ENCODE measurements at regions not wholly inside any gene's neighbourhood (a gene's known extent, or its start where the extent isn't known, plus 50 kb on each side); places are given as distances from the start of the nearest gene placed in this dataset.

DNA sequence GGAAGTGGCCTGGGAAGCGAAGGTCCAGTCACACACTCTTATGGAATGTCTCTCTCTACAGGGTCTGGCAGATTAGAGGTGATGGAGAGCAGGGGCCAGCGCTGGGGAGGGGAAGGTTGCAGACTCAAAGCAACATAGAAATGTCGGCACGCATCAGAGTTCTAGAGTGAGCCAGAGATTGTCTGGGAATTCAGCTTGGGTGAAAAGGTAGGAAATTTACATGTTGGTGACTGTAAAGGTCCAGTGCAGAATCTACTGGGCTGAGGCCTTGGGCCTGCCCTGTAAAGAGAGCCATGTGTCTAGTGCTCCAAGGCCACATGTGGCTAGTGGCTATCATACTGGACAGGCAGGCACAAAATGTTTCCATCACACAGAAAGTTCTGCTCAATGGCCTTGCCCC lies 80.8 kb downstream of the FOXA2 start:
- DNase-seq = no peak

DNA sequence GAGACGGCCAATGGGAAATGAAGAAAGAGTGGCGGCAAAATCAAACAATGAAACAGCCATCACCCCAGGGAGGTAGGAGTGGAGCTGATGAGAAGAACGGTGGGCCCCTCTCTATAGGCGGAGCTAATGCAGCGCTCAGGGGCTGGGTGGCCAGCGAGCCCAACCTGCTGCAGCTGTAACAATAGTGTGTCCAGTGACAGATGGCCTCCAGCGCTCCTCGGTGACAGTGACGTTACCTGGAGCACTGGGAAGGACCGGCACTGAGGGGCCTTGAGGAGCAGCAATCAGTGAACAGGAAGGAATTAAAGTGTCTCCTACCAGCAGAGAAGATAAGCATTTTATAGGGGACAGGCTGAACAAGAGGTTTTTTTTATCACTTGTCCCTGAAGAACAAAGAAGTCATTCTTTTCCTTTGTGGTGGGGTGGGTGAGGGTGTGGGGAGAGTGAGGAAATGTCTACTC lies 81.6 kb downstream of the FOXA2 start:
- DNase-seq = no peak

GRCh38 chr20:22501566-22502344 lies 82.6 kb downstream of the FOXA2 start:
- DNase-seq = no peak

DNA sequence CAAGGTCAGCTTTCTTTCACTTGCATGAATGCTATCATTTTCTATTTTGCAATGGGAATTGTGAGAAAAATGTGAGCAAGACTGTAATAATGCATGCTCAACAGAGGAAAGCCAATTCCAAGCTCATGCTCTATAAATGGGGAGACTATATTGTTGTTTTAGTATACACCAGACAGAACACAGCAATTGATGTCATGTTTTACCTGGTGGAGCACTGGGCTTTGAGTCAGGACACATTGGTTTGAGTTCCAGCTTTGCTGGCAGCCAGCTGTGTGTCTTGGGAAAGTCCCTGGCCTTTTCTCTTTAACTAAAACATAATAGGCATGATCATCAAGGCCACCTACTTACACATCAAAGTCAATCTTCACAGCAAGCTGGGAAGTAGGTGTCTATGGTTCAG lies 83.3 kb downstream of the FOXA2 start:
- DNase-seq = no peak

DNA sequence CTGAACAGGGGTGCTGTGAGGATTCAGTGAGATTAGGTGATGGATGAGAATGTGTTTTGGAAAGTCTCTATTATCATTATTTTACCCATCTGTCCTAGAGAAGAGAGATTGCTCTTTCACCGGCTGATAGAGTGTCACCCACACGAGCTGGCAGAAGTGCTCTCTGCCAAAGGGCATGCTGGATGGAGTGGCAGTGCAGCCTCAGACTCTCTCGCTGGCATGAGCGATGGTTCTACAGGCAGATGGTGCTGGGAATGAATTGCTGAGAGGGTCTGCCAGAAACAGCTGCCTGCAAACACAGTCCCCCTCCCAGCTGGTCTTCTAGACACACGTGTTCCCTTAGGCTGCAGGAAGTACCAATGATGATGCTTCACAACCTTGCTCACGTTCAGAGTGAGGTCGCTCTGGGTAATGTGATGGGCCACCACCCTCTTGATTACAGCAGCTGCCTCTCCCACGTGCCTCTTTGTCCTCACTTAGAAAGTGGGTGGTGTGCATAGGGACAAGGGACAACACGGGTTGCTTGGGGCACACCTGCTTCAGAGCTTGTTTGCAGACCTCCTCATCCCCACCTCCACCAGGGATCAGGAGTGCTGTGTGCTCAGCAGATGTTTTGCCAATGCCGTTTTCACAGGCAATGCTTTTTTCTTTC lies 84.7 kb downstream of the FOXA2 start:
- no peak for DNase-seq

DNA sequence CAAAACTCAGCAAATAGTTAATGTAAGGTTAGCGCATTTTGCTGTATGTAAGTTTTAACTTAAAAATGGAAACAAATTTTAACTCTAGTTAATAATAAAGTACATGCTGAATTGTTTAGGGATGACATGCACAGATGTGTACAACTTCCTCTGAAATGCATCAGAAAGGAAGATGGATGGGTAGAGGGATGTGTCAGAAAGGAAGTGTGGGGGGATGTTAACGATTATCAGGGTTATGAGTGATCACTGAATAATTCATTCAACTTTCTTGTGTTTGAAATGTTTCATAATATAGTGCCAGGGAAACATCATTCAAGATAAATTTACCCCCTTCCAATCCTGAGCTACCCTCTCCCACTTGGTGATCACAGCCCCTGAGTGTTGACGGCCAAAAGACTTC lies 87.6 kb downstream of the FOXA2 start:
- DNase-seq = no peak

GRCh38 chr20:22495789-22496188 lies 88.6 kb downstream of the FOXA2 start:
- no peak for DNase-seq

DNA sequence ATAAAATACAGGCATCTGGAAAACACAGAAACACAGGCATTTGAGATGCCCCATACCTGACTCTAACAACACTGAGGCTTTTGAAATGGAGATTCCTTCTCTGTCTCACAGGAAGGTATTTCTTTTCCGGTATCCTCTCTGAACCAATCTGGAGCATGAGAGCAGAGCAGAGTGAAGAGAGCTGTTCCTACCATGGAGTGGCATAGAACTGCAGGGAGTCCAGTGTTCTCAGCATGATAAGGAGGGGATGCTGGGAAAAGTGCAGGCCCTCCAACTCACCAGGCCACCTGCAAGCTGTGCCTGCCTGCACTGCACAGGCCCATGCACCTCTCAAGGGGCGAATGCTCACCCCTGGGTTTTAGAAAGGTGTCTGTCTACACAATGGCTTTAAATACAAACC lies 89.2 kb downstream of the FOXA2 start:
- no peak for DNase-seq

GRCh38 chr20:22492497-22492896 lies 91.9 kb downstream of the FOXA2 start:
- DNase-seq = no peak

DNA sequence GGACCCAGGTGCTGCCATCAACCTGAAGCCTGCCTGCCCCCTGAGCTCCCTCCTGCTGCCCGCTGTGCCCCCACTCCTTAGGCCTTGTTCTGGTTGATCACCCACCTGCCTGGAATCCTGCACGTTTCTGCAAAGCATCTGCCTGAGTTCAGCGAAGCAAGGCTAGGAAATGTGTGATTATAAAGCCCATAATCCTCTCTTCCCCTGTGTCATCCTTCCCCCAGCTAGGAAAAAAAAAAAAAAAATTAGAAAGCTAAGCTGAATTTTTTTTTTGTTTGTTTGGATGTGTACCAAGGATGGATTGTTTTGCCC lies 93.2 kb downstream of the FOXA2 start:
- DNase-seq = no peak

GRCh38 chr20:22490287-22491193 lies 93.8 kb downstream of the FOXA2 start:
- DNase-seq = no peak

DNA sequence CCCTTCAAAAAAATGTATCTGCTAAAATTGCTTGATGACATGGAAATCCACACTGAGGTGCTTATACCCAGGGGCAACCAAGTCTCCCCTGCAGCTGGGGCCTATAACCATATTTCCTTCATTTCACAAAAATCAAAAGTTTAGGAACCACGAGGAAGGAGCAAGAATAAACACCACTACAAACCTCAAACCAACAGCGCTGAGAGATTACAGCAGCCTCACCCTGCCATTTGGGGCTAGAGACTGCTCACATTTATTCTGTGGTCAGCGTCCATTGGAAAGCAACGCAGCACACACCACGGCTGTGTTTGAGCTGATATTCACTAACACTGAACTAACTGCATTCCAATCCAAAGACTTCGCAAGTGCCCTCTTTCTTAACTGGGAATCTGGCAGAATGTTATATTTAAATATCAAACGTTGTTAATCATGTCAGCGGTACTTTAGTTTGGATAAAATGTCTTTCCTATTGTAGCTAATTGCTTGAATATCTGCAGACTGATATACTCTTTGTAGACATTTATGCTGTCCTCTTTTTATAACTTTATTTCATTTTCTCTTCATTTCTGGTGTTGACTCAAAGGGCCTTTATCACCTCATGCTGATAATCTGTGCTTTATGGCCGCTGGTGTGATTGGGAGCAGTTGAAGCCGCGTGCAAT lies 94.6 kb downstream of the FOXA2 start:
- no peak for DNase-seq

- no peak for DNase-seq
Observed at GRCh38 chr20:22480336-22480735, 104.0 kb downstream of the FOXA2 start.

GRCh38 chr20:22475662-22476061 lies 108.7 kb downstream of the FOXA2 start:
- DNase-seq = no peak

DNA sequence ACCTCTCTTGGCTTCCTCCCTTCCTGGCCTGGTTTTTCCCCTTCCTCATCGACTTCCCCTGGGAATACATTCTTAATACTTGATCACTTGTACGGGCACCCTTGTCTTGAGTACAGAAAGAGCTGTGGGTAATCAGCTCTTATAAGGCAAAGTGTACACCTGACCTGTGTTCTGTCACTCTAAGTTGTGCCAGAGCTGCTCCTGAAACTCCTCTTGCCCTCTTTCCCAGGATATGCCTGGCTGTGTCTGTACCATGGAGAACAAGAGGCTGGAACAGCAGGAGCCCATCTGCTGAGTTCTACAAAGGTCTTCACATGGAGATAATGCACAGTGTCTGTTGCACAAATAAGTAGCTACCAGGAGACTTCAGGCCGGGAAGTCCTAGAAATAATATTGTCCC lies 110.1 kb downstream of the FOXA2 start:
- no peak for DNase-seq

GRCh38 chr20:22473293-22473692 lies 111.1 kb downstream of the FOXA2 start:
- DNase-seq = no peak

DNA sequence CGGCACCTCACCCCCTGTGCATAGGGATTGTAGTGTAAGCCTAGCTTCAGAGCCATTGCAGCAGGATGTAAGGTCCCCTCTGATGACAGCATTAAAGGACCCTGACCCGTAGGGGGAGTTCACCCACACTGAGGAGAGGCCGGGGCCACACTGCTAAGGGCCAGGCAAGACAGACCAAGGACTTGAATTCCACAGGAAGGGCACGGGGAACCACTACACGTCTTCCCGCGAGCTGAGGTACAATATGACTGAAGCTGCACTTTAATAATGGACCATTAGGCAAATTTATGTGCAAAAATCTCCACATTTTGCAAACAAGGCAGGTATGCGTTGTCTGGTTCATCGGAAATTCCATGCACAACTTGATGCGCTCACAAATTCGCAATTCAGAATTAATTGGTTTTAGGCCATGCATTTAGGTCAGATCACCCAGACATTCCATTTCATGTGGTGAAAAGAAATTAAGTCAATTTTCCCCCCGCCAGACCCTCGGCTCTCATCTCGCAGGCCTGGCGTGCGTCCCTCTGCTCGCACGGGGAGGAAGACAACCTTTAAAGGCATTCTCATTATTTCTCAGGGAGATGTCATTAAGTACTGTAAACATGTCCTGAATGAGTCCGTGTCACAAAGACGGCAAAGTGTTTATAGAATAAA lies 111.8 kb downstream of the FOXA2 start:
- no peak for DNase-seq

DNA sequence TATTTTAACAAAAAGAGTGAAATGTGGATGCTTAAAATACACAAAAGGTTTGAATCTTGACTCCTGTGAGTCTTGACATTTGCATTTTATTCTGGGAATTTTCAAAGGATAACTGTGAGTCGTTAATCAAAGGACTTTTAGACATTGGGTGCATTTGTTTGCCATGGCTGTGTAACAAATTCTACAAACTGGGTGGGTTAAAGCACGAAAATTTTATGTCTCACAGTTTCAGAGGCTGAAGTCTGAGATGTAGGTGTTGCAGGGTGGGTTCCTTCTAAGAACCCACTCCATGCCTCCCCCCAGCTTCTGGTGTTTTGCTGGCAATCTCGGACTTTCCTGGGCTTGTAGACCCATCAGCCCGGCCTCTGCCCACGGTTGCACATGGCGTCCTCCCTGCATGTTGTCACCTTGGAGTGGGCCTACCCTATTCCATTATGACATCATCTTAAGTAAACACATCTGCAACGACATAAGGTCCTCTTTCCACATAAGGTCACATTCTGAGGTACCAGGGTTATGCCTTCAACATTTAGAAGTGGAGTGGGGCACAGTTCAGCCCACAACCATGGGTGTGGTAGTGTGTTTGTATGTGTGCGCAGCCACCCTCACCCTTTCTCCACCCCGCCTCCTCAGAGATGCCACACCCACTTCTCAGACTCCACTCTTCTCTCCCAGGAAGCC lies 113.1 kb downstream of the FOXA2 start:
- DNase-seq = no peak

DNA sequence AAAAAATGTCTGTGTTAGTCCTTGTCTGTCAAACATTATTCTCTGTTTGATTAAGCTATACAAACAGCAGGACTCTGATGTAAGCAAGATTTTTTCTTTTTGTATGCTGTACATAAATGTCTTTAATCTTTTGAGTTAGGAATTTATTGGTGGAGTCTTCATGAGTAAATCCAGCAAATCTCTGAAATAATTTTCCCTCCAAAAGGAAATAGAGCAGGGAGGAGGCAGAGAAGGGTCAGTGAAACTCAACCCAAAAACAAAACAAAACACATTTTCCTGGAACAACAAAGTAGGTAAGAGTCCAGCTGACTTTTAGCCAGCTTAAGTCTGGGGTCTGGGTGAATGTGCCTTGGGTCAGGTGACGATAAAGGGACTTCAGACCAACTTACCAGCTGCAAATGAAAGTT lies 113.7 kb downstream of the FOXA2 start:
- no peak for DNase-seq

DNA sequence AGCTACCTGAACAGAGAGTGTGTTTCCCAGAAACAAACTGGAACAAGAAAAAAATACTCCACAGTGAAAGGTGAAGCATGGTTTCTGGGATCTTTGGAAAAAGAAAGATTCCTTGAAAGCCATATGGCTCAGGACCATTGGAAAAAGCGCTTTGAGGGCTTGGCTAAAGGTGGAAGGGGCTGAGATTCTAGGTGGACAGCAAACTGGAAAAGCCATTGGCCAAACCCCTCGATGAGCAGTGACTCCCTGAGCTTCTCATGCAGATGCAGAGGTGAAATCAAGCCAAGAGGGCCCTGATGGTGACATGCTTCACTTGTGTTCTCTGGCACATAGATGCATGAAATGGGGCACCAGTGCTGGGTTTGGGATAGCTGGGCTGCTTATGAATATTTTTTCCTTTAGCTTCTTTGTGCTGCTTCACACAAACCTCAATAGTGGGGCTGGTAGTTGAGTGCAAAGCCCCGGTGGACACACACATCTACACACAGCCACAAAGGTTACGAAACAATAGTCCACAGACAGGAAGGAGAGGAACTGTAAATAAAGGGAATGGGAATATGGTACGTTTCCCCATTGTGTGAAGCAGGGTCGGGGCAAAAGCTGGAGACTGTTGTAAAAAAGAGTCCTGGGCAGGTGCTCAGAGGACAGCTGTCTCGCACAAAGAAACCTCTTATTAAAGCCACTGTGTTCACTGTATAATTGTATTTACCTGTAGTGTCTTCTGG lies 117.8 kb downstream of the FOXA2 start:
- DNase-seq = no peak

Data from DMS79 (cell line).